K562 (cell line): ENCODE measurements at regions not wholly inside any gene's neighbourhood (a gene's known extent, or its start where the extent isn't known, plus 50 kb on each side); places are given as distances from the start of the nearest gene placed in this dataset.

Experiments
- CHD2 ChIP-seq: IDR thresholded peaks from 2 replicates; pipeline ENCODE4 v1.6.1; 2011; ENCODE audit warnings: low read depth, low read length
- FIP1L1 ChIP-seq: fragments of 200-400 bp; formaldehyde crosslinking; IDR thresholded peaks from 2 replicates; pipeline ENCODE4 v1.6.1; 2018; ENCODE audit warnings: mild to moderate bottlenecking, low read depth, low read length; ENCODE audit not compliant: poor library complexity, severe bottlenecking
- POLR2AphosphoS5 ChIP-seq: IDR thresholded peaks from 2 replicates; pipeline ENCODE4 v1.6.1; 2011; ENCODE audit warnings: mild to moderate bottlenecking, low read depth, low read length, moderate library complexity; ENCODE audit not compliant: control insufficient read depth, insufficient read depth
- SP1 ChIP-seq: sonication (generic); formaldehyde crosslinking; IDR thresholded peaks from 2 replicates; pipeline ENCODE4 v1.8.1; 2022; ENCODE audit warnings: mild to moderate bottlenecking, missing genetic modification reagents
- TF ChIP-seq, protein P1 (sequence below), 3 experiments: IDR thresholded peaks in 2 of 3; conservative IDR thresholded peaks in 1 of 3; 2 replicates each; pipeline ENCODE4 v1.5.1; 2011 to 2012; ENCODE audit warnings: low read length in 3 of 3, mild to moderate bottlenecking in 3 of 3, control low read depth in 2 of 3, improper control_type of control experiment in 1 of 3, inconsistent platforms in 1 of 3, low read depth in 1 of 3, mixed read lengths in 1 of 3, moderate library complexity in 1 of 3; ENCODE audit not compliant: insufficient read depth in 2 of 3

DNA sequence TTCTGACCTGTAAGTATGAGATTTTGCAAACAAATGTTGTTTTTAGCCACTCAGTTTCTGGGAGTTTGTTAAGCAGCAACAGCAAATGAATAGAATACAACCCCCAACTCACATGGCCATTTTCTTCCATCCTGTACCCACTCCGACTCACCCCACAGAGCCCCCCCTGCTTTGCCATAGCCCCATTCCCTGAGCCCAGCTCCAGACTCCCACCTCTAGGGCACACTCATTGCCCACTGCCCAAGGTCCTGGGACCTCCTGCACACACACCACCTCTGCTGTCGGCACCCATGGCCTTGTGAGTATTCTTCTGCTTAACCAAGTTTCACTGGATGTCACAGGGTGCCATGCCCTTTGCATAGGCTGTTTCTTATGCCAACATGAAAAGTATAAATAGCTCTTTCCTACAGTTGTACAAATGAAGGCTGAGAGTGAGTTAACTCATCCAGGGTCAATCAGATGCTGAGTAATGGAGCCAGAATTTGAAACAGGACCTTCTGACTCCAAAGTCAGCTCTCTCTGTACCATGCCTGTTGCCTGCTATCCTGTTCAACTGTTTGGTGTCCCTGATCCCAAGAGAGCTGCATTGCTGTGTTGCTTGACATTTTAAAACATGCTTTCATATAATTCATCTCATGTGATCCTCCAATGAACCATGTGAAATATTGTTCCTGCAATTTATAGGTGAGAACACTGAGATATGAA, 367.8 kb upstream of the ZMIZ1 start:
- no peak for TF ChIP-seq SP1 (CRISPR knock-in tag)
- no peak for TF ChIP-seq POLR2AphosphoS5
- no peak for TF ChIP-seq FIP1L1
- TF ChIP-seq, protein P1, sequence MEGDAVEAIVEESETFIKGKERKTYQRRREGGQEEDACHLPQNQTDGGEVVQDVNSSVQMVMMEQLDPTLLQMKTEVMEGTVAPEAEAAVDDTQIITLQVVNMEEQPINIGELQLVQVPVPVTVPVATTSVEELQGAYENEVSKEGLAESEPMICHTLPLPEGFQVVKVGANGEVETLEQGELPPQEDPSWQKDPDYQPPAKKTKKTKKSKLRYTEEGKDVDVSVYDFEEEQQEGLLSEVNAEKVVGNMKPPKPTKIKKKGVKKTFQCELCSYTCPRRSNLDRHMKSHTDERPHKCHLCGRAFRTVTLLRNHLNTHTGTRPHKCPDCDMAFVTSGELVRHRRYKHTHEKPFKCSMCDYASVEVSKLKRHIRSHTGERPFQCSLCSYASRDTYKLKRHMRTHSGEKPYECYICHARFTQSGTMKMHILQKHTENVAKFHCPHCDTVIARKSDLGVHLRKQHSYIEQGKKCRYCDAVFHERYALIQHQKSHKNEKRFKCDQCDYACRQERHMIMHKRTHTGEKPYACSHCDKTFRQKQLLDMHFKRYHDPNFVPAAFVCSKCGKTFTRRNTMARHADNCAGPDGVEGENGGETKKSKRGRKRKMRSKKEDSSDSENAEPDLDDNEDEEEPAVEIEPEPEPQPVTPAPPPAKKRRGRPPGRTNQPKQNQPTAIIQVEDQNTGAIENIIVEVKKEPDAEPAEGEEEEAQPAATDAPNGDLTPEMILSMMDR (IDR thresholded peaks at IDR 0.05 in 2 of 3, conservative IDR thresholded peaks at IDR 0.05 in 1 of 3; ENCODE audit: insufficient read depth in 2 of 3, low read depth in 1 of 3, low read length in 3 of 3) = no peak
- TF ChIP-seq CHD2 = no peak
